ENCODE measurements at regions not wholly inside any gene's neighbourhood (a gene's known extent, or its start where the extent isn't known, plus 50 kb on each side); places are given as distances from the start of the nearest gene placed in this dataset.

- H3K27me3 Mint-ChIP-seq = peaks cover 3% of the 10 kb centered on the region
- H3K27ac Mint-ChIP-seq = no peak overlapping the region
- no peak overlapping the region for H3K4me3 Mint-ChIP-seq
- H3K4me1 Mint-ChIP-seq = no peaks in the 10 kb centered on the region
- no peak for ATAC-seq (replicated peaks)
- no peaks in the 10 kb centered on the region for H3K9me3 Mint-ChIP-seq
- no peaks in the 10 kb centered on the region for H3K36me3 Mint-ChIP-seq (ENCODE audit: low read depth)
Observed at GRCh38 chr10:125514206-125515162, 168.5 kb downstream of the TEX36 start.

- no peak overlapping the region for H3K4me3 Mint-ChIP-seq
- H3K27ac Mint-ChIP-seq = no peak overlapping the region
- no peaks in the 10 kb centered on the region for H3K4me1 Mint-ChIP-seq
- H3K36me3 Mint-ChIP-seq (ENCODE audit: low read depth) = no peaks in the 10 kb centered on the region
- peaks cover 3% of the 10 kb centered on the region for H3K27me3 Mint-ChIP-seq
- no peak for ATAC-seq (replicated peaks)
- no peaks in the 10 kb centered on the region for H3K9me3 Mint-ChIP-seq
Observed at GRCh38 chr10:125513429-125514182, 169.4 kb downstream of the TEX36 start.

- Mint-ChIP-seq H3K4me1 (no peaks in the 10 kb centered on the region), H3K36me3 (ENCODE audit: low read depth) (no peaks in the 10 kb centered on the region), H3K9me3 (no peaks in the 10 kb centered on the region), H3K4me3 (no peak overlapping the region), H3K27ac (no peak overlapping the region), H3K27me3 (peaks cover 3% of the 10 kb centered on the region)
- no peak for ATAC-seq (replicated peaks)
Observed at GRCh38 chr10:125510998-125511397, 172.0 kb downstream of the TEX36 start.

GRCh38 chr10:125505648-125506047, 177.3 kb downstream of the TEX36 start:
- Mint-ChIP-seq H3K27me3 (no peaks in the 10 kb centered on the region), H3K4me1 (no peaks in the 10 kb centered on the region), H3K36me3 (ENCODE audit: low read depth) (no peaks in the 10 kb centered on the region), H3K9me3 (no peaks in the 10 kb centered on the region), H3K4me3 (no peak overlapping the region), H3K27ac (no peak overlapping the region)
- ATAC-seq (replicated peaks) = no peak

- no peak for ATAC-seq (replicated peaks)
- H3K9me3 Mint-ChIP-seq = no peaks in the 10 kb centered on the region
- H3K4me3 Mint-ChIP-seq = no peak overlapping the region
- H3K27ac Mint-ChIP-seq = no peak overlapping the region
- peaks cover 4% of the 10 kb centered on the region for H3K27me3 Mint-ChIP-seq
- no peaks in the 10 kb centered on the region for H3K4me1 Mint-ChIP-seq
- H3K36me3 Mint-ChIP-seq (ENCODE audit: low read depth) = no peaks in the 10 kb centered on the region
Observed at GRCh38 chr10:125502276-125502675, 180.7 kb downstream of the TEX36 start.

GRCh38 chr10:125495386-125495785, 187.6 kb downstream of the TEX36 start:
- H3K27me3 Mint-ChIP-seq = peaks cover 4% of the 10 kb centered on the region
- no peaks in the 10 kb centered on the region for H3K9me3 Mint-ChIP-seq
- no peak for ATAC-seq (replicated peaks)
- H3K36me3 Mint-ChIP-seq (ENCODE audit: low read depth) = no peaks in the 10 kb centered on the region
- no peak overlapping the region for H3K27ac Mint-ChIP-seq
- no peaks in the 10 kb centered on the region for H3K4me1 Mint-ChIP-seq
- H3K4me3 Mint-ChIP-seq = no peak overlapping the region

GRCh38 chr10:125494651-125495239, 188.2 kb downstream of the TEX36 start:
- no peaks in the 10 kb centered on the region for H3K36me3 Mint-ChIP-seq (ENCODE audit: low read depth)
- H3K4me3 Mint-ChIP-seq = no peak overlapping the region
- H3K27me3 Mint-ChIP-seq = peaks cover 4% of the 10 kb centered on the region
- H3K9me3 Mint-ChIP-seq = no peaks in the 10 kb centered on the region
- no peak overlapping the region for H3K27ac Mint-ChIP-seq
- ATAC-seq (replicated peaks) = no peak
- no peaks in the 10 kb centered on the region for H3K4me1 Mint-ChIP-seq

- no peaks in the 10 kb centered on the region for H3K9me3 Mint-ChIP-seq
- H3K27ac Mint-ChIP-seq = no peak overlapping the region
- no peak overlapping the region for H3K4me3 Mint-ChIP-seq
- no peaks in the 10 kb centered on the region for H3K36me3 Mint-ChIP-seq (ENCODE audit: low read depth)
- no peaks in the 10 kb centered on the region for H3K4me1 Mint-ChIP-seq
- H3K27me3 Mint-ChIP-seq = peaks cover 3% of the 10 kb centered on the region
- no peak for ATAC-seq (replicated peaks)
Observed at GRCh38 chr10:125491381-125491780, 191.6 kb downstream of the TEX36 start.

GRCh38 chr10:125489731-125490130, 193.2 kb downstream of the TEX36 start:
- Mint-ChIP-seq H3K27ac (no peak overlapping the region), H3K36me3 (ENCODE audit: low read depth) (no peaks in the 10 kb centered on the region), H3K4me1 (no peaks in the 10 kb centered on the region), H3K27me3 (peaks cover 3% of the 10 kb centered on the region), H3K9me3 (no peaks in the 10 kb centered on the region), H3K4me3 (no peak overlapping the region)
- ATAC-seq (replicated peaks) = no peak

- ATAC-seq (replicated peaks) = no peak
- Mint-ChIP-seq H3K4me1 (no peaks in the 10 kb centered on the region), H3K27ac (no peak overlapping the region), H3K36me3 (ENCODE audit: low read depth) (no peaks in the 10 kb centered on the region), H3K9me3 (no peaks in the 10 kb centered on the region), H3K27me3 (peaks cover 12% of the 10 kb centered on the region), H3K4me3 (no peak overlapping the region)
Observed at GRCh38 chr10:125485665-125486064, 197.3 kb downstream of the TEX36 start.

GRCh38 chr10:125484035-125484732, 198.8 kb downstream of the TEX36 start:
- Mint-ChIP-seq H3K9me3 (no peaks in the 10 kb centered on the region), H3K36me3 (ENCODE audit: low read depth) (no peaks in the 10 kb centered on the region), H3K27ac (no peak overlapping the region), H3K4me3 (no peak overlapping the region), H3K27me3 (peaks cover 18% of the 10 kb centered on the region), H3K4me1 (no peaks in the 10 kb centered on the region)
- no peak for ATAC-seq (replicated peaks)

GRCh38 chr10:125482637-125483036, 200.3 kb downstream of the TEX36 start:
- no peaks in the 10 kb centered on the region for H3K4me1 Mint-ChIP-seq
- H3K27me3 Mint-ChIP-seq = peaks cover 15% of the 10 kb centered on the region
- no peak overlapping the region for H3K4me3 Mint-ChIP-seq
- ATAC-seq (replicated peaks) = no peak
- no peaks in the 10 kb centered on the region for H3K36me3 Mint-ChIP-seq (ENCODE audit: low read depth)
- no peak overlapping the region for H3K27ac Mint-ChIP-seq
- no peaks in the 10 kb centered on the region for H3K9me3 Mint-ChIP-seq

- no peaks in the 10 kb centered on the region for H3K36me3 Mint-ChIP-seq (ENCODE audit: low read depth)
- H3K27me3 Mint-ChIP-seq = peaks cover 15% of the 10 kb centered on the region
- no peaks in the 10 kb centered on the region for H3K9me3 Mint-ChIP-seq
- H3K27ac Mint-ChIP-seq = no peak overlapping the region
- H3K4me1 Mint-ChIP-seq = no peaks in the 10 kb centered on the region
- ATAC-seq (replicated peaks) = no peak
- no peak overlapping the region for H3K4me3 Mint-ChIP-seq
Observed at GRCh38 chr10:125482108-125482507, 200.9 kb downstream of the TEX36 start.

GRCh38 chr10:125479059-125479458, 203.9 kb downstream of the TEX36 start:
- Mint-ChIP-seq H3K4me1 (no peaks in the 10 kb centered on the region), H3K4me3 (no peak overlapping the region), H3K9me3 (no peaks in the 10 kb centered on the region), H3K27me3 (peaks cover 18% of the 10 kb centered on the region), H3K36me3 (ENCODE audit: low read depth) (no peaks in the 10 kb centered on the region), H3K27ac (no peak overlapping the region)
- no peak for ATAC-seq (replicated peaks)
